Tibial nerve (tissue), 4 donors: ENCODE measurements at regions not wholly inside any gene's neighbourhood (a gene's known extent, or its start where the extent isn't known, plus 50 kb on each side); places are given as distances from the start of the nearest gene placed in this dataset.

Experiments
- CTCF ChIP-seq, 5 experiments: fragments of 200-600 bp in 3 of 5; fragments of 450-650 bp in 2 of 5; sonication (generic) in 3 of 5; IDR thresholded peaks; one replicate each; pipeline ENCODE4 v1.5.1; 2016 to 2019; ENCODE audit warnings: antibody characterized with exemption in 5 of 5, mild to moderate bottlenecking in 3 of 5, moderate library complexity in 2 of 5
- EP300 ChIP-seq, 2 donors: sonication (generic); formaldehyde crosslinking; IDR thresholded peaks; one replicate each; pipeline ENCODE4 v1.6.1; 2017; ENCODE audit warnings: antibody characterized with exemption in 2 of 2, mild to moderate bottlenecking in 1 of 2

GRCh38 chr3:152892446-152892845 lies 57.5 kb downstream of the P2RY1 start:
- TF ChIP-seq CTCF (IDR thresholded peaks at IDR 0.05) = no peak
- no peak for TF ChIP-seq EP300 (IDR thresholded peaks at IDR 0.05)
